ENCODE measurements at regions not wholly inside any gene's neighbourhood (a gene's known extent, or its start where the extent isn't known, plus 50 kb on each side); places are given as distances from the start of the nearest gene placed in this dataset.

GRCh38 chr3:178434206-178434805 lies 101.9 kb upstream of the KCNMB2 start:
- TF ChIP-seq, protein P1, sequence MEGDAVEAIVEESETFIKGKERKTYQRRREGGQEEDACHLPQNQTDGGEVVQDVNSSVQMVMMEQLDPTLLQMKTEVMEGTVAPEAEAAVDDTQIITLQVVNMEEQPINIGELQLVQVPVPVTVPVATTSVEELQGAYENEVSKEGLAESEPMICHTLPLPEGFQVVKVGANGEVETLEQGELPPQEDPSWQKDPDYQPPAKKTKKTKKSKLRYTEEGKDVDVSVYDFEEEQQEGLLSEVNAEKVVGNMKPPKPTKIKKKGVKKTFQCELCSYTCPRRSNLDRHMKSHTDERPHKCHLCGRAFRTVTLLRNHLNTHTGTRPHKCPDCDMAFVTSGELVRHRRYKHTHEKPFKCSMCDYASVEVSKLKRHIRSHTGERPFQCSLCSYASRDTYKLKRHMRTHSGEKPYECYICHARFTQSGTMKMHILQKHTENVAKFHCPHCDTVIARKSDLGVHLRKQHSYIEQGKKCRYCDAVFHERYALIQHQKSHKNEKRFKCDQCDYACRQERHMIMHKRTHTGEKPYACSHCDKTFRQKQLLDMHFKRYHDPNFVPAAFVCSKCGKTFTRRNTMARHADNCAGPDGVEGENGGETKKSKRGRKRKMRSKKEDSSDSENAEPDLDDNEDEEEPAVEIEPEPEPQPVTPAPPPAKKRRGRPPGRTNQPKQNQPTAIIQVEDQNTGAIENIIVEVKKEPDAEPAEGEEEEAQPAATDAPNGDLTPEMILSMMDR (IDR thresholded peaks at IDR 0.05), result no peak
- TF ChIP-seq POLR2A (IDR thresholded peaks at IDR 0.05; ENCODE audit: low read depth) (no peak), POLR2AphosphoS5 (IDR thresholded peaks at IDR 0.05) (no peak), EP300 (IDR thresholded peaks at IDR 0.05) (no peak)
